A673 (cell line): ENCODE measurements at regions not wholly inside any gene's neighbourhood (a gene's known extent, or its start where the extent isn't known, plus 50 kb on each side); places are given as distances from the start of the nearest gene placed in this dataset.

ENCODE experiments used
- BruUV-seq: library from RNA; stranded (reverse); fragments of 400-500 nt; replicated peaks from 2 replicates; lab custom pipeline; 2021; lab: Mats Ljungman, UMichigan
- CTCF ChIA-PET: fragments of 300-600 bp; sonication (Branson Sonifier 250); formaldehyde crosslinking; loops from one replicate; lab custom pipeline; 2022; ENCODE audit warnings: antibody characterized with exemption; lab: Charles Lee
- POLR2A ChIA-PET: fragments of 300-600 bp; sonication (Branson Sonifier 250); formaldehyde crosslinking; loops from one replicate; lab custom pipeline; 2022; ENCODE audit warnings: antibody characterized with exemption; ENCODE audit not compliant: low non-redundant PET; lab: Charles Lee
- DNase-seq: peaks from one replicate; pipeline ENCODE4 v3.0.0-alpha.2; 2015; ENCODE audit warnings: low spot score
- H3K27ac ChIP-seq: fragments of 200-600 bp; sonication (generic); 2 replicates; pipeline ENCODE4 v1.5.1; 2016; ENCODE audit warnings: mixed run types, low read depth, mild to moderate bottlenecking, mixed read lengths, antibody characterized with exemption, low read length; ENCODE audit not compliant: poor library complexity, severe bottlenecking
- H3K27me3 ChIP-seq: fragments of 200-600 bp; sonication (generic); replicated peaks from 2 replicates; pipeline ENCODE4 v1.6.1; 2017; ENCODE audit warnings: mixed run types, low read depth, mild to moderate bottlenecking, mixed read lengths, antibody characterized with exemption, low read length; ENCODE audit not compliant: insufficient read depth, poor library complexity
- H3K36me3 ChIP-seq: fragments of 200-600 bp; sonication (generic); 2 replicates; pipeline ENCODE4 v1.6.1; 2016; ENCODE audit warnings: mixed run types, mild to moderate bottlenecking, mixed read lengths, antibody characterized with exemption, low read length; ENCODE audit not compliant: insufficient read depth, poor library complexity, severe bottlenecking
- H3K4me1 ChIP-seq: fragments of 200-600 bp; sonication (generic); 2 replicates; pipeline ENCODE4 v1.6.1; 2017; ENCODE audit warnings: mixed run types, mild to moderate bottlenecking, mixed read lengths, antibody characterized with exemption, low read length; ENCODE audit not compliant: insufficient read depth, poor library complexity, severe bottlenecking
- H3K4me3 ChIP-seq: fragments of 200-600 bp; sonication (generic); 2 replicates; pipeline ENCODE4 v1.5.1; 2016; ENCODE audit warnings: low read depth, mixed run types, mild to moderate bottlenecking, mixed read lengths, low read length; ENCODE audit not compliant: poor library complexity, severe bottlenecking
- H3K9me3 ChIP-seq: fragments of 200-600 bp; sonication (generic); 2 replicates; pipeline ENCODE4 v1.6.1; 2016; ENCODE audit warnings: mixed run types, low read depth, mild to moderate bottlenecking, mixed read lengths, antibody characterized with exemption, low read length; ENCODE audit not compliant: poor library complexity, severe bottlenecking
- EZH2 ChIP-seq: fragments of 200-600 bp; sonication (generic); IDR thresholded peaks from 2 replicates; pipeline ENCODE4 v1.6.1; 2017; ENCODE audit warnings: borderline replicate concordance, low read depth, mild to moderate bottlenecking, mixed read lengths, antibody characterized with exemption, low read length; ENCODE audit not compliant: poor library complexity, severe bottlenecking
- intact Hi-C: fragments of 100-400 bp; cut with micrococcal nuclease; formaldehyde crosslinking; loops from one replicate; pipeline ENCODE4 v1.10.0; 2022; ENCODE audit not compliant: unreplicated experiment
- TF ChIP-seq, protein P1 (sequence below): fragments of 300-800, 200-600 bp; sonication (generic); conservative IDR thresholded peaks from 2 replicates; pipeline ENCODE4 v1.5.1; 2017; ENCODE audit warnings: low read depth, mild to moderate bottlenecking, antibody characterized with exemption, low read length, moderate library complexity, mixed read lengths

DNA sequence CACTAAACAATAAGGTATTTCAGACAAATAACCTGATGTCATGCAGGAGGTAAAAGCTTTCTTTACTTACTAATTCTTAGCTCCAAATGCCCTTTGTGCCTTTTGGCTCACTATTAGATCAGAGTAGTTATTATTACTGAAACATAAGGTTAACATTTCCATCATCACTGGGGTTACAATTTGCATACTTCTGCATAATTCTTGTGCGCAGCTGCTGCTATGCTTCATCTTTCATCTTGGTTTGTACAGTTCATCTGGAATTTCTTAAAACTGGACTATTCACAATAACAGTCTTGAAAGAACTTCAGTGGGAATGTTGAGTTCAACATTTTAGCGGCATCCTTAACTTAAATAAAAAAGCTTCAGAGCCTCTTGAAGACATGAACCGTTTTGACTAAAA lies 383.2 kb upstream of the ADAMTS9 start:
- no peak for DNase-seq
- H3K27ac ChIP-seq = no peak overlapping the region
- TF ChIP-seq, protein P1, sequence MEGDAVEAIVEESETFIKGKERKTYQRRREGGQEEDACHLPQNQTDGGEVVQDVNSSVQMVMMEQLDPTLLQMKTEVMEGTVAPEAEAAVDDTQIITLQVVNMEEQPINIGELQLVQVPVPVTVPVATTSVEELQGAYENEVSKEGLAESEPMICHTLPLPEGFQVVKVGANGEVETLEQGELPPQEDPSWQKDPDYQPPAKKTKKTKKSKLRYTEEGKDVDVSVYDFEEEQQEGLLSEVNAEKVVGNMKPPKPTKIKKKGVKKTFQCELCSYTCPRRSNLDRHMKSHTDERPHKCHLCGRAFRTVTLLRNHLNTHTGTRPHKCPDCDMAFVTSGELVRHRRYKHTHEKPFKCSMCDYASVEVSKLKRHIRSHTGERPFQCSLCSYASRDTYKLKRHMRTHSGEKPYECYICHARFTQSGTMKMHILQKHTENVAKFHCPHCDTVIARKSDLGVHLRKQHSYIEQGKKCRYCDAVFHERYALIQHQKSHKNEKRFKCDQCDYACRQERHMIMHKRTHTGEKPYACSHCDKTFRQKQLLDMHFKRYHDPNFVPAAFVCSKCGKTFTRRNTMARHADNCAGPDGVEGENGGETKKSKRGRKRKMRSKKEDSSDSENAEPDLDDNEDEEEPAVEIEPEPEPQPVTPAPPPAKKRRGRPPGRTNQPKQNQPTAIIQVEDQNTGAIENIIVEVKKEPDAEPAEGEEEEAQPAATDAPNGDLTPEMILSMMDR = no peak
- no peak for TF ChIP-seq EZH2
- no peaks in the 10 kb centered on the region for H3K4me1 ChIP-seq
- H3K27me3 ChIP-seq = no peaks in the 10 kb centered on the region
- no peaks in the 10 kb centered on the region for H3K36me3 ChIP-seq
- CTCF ChIA-PET = no interaction called here
- H3K4me3 ChIP-seq = no peak overlapping the region
- BruUV-seq = no TSS peak
- POLR2A ChIA-PET = no interaction called here
- intact Hi-C loops = no loop called here
- H3K9me3 ChIP-seq = no peaks in the 10 kb centered on the region

DNA sequence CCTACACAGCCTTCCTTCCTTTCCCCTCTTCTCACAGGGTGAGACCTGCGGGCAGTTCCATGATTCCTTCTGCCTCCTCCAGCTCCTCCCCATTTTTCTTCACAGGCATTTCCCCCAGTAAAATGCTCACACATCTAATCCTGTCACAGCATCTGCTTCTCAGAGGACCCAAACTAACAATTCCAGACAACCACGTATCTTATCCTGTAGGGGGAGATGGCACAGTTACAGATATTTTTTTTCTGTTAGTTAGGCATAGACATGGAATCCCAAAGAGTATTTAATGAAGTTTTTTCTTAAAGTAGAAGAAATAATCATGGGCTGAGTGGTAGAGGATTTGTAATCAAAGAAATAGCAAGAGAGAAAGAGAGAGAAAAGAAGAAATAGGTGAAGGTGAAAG lies 373.1 kb upstream of the ADAMTS9 start:
- BruUV-seq = no TSS peak
- no peak for DNase-seq
- no peaks in the 10 kb centered on the region for H3K27me3 ChIP-seq
- H3K4me3 ChIP-seq = no peak overlapping the region
- ChIA-PET POLR2A (no interaction called here), CTCF (no interaction called here)
- H3K4me1 ChIP-seq = no peaks in the 10 kb centered on the region
- TF ChIP-seq EZH2 = no peak
- TF ChIP-seq, protein P1 = 0 out of 2 replicates have a peak, but pooled peaks have one; percentile 10
- H3K27ac ChIP-seq = no peak overlapping the region
- H3K36me3 ChIP-seq = no peaks in the 10 kb centered on the region
- no peaks in the 10 kb centered on the region for H3K9me3 ChIP-seq
- intact Hi-C loops = no loop called here

DNA sequence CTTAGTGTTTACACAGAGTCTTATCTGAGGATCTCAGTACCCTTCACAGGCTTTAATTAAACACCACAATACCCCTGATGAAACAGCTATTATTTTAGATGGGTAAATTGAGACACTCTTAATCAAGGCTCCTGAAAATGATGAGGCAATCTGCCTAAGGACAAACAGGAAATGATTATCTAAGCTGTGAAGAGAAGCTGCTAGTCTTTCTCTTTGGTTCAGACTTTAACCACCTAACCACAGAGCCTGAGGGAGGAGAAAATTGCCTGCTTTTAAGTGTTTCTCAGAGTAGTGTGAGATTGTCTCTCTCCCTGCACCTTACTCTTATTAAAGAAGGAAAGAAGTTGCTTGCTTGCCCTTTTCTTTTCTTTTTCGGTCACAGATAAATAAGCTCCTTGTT lies 364.3 kb upstream of the ADAMTS9 start:
- DNase-seq = peak; percentile 10
- Histone ChIP-seq H3K27me3 (no peaks in the 10 kb centered on the region), H3K9me3 (no peaks in the 10 kb centered on the region), H3K4me1 (no peaks in the 10 kb centered on the region), H3K4me3 (no peak overlapping the region), H3K36me3 (no peaks in the 10 kb centered on the region), H3K27ac (no peak overlapping the region)
- POLR2A ChIA-PET = no interaction called here
- CTCF ChIA-PET = no interaction called here
- no peak for TF ChIP-seq EZH2
- TF ChIP-seq, protein P1 = no peak
- intact Hi-C loops = no loop called here
- no TSS peak for BruUV-seq
